Adrenal gland (tissue), 9 donors: ENCODE measurements at regions not wholly inside any gene's neighbourhood (a gene's known extent, or its start where the extent isn't known, plus 50 kb on each side); places are given as distances from the start of the nearest gene placed in this dataset.

ENCODE experiments used
- DNase-seq, 7 donors: peaks; one replicate each; pipeline ENCODE4 v3.0.0-alpha.2; 2019 to 2020
- H3K27ac ChIP-seq, 5 donors: fragments of 200-600 bp; sonication (generic) in 4 of 5; 1 replicate in 3 of 5; 2 replicates in 2 of 5; pipeline versions ENCODE4 v1.5.1 to v1.8.0; 2016 to 2020; ENCODE audit warnings: mild to moderate bottlenecking in 1 of 5
- H3K27me3 ChIP-seq: fragments of 200-600 bp; 2 replicates; pipeline ENCODE4 v1.8.0; 2021
- H3K36me3 ChIP-seq, 2 donors: fragments of 200-600 bp; replicated peaks in 1 of 2; 1 replicate in 1 of 2; 2 replicates in 1 of 2; pipeline versions ENCODE4 v1.5.1 to v1.8.0; 2018 to 2022
- H3K4me1 ChIP-seq, 2 donors: fragments of 200-600 bp; replicated peaks in 1 of 2; 1 replicate in 1 of 2; 2 replicates in 1 of 2; pipeline versions ENCODE4 v1.5.1 to v1.8.0; 2018 to 2021
- H3K4me3 ChIP-seq, 4 donors: fragments of 200-600 bp; sonication (generic) in 3 of 4; one replicate each; pipeline ENCODE4 v1.5.1; 2016 to 2018
- H3K9me3 ChIP-seq, 3 donors: fragments of 200-600 bp; sonication (generic) in 1 of 3; replicated peaks in 1 of 3; 1 replicate in 2 of 3; 2 replicates in 1 of 3; pipeline versions ENCODE4 v1.5.1 to v1.8.0; 2016 to 2021
- POLR2A ChIP-seq, 2 donors: fragments of 450-650 bp; IDR thresholded peaks; one replicate each; pipeline ENCODE4 v1.6.1; 2017; ENCODE audit warnings: antibody characterized with exemption in 2 of 2, mild to moderate bottlenecking in 2 of 2, moderate library complexity in 1 of 2
- WGBS, 4 donors: extraction: QIAGEN DNeasy Blood & Tissue Kit in 2 of 4; methylation state at CpG; one replicate each; pipeline versions ENCODE4 v1.1.5 to v1.1.7; 2013 to 2017; 5-methylcytosine and 5-hydroxymethylcytosine counted together
- intact Hi-C, 2 donors: fragments of 100-400 bp; cut with DNase I; formaldehyde crosslinking; loops; one replicate each; pipeline versions ENCODE4 v1.14.1 to v1.15.0; 2022 to 2023
- TF ChIP-seq, protein P1 (sequence below), 6 experiments: fragments of 450-650 bp in 4 of 6; fragments of 200-600 bp in 2 of 6; sonication (generic) in 1 of 6; IDR thresholded peaks; 1 replicate in 5 of 6; 2 replicates in 1 of 6; pipeline versions ENCODE4 v1.5.1 to v1.8.0; 2016 to 2021; ENCODE audit warnings: antibody characterized with exemption in 6 of 6, mild to moderate bottlenecking in 2 of 6, moderate library complexity in 1 of 6
- donor health status: healthy with polysubstance abuse.
- donor health status: Bipolar disorder and iron deficiency.
- donor health status: DM: yes; HTN: yes; CAD: no.
- donor health status: DM: no; HTN: no; CAD: no.
- donor health status: DM: no; HTN: no; CAD: no.

DNA sequence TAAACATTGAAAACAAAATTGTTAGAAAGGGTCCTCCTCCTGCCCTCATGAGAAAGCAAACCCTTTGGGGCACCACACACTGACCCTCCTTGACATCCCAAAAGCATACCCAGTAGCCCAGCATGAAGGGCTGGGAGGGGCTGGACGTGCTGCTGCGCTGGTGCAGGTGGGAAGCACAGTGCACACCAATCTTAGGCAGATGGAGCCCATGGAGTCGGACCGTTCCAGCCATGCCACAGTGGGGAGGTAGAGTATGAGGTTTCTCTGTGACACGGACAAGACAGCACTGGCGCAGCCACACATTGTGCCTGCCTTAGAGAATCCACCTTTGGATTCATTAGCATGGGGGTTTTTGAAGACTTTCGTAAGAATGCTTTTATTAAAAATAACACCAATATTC lies 544.2 kb upstream of the FRG1 start:
- no peaks in the 10 kb centered on the region for H3K4me1 ChIP-seq
- no peak overlapping the region for H3K4me3 ChIP-seq
- no peak for TF ChIP-seq POLR2A (IDR thresholded peaks at IDR 0.05)
- TF ChIP-seq, protein P1, sequence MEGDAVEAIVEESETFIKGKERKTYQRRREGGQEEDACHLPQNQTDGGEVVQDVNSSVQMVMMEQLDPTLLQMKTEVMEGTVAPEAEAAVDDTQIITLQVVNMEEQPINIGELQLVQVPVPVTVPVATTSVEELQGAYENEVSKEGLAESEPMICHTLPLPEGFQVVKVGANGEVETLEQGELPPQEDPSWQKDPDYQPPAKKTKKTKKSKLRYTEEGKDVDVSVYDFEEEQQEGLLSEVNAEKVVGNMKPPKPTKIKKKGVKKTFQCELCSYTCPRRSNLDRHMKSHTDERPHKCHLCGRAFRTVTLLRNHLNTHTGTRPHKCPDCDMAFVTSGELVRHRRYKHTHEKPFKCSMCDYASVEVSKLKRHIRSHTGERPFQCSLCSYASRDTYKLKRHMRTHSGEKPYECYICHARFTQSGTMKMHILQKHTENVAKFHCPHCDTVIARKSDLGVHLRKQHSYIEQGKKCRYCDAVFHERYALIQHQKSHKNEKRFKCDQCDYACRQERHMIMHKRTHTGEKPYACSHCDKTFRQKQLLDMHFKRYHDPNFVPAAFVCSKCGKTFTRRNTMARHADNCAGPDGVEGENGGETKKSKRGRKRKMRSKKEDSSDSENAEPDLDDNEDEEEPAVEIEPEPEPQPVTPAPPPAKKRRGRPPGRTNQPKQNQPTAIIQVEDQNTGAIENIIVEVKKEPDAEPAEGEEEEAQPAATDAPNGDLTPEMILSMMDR (IDR thresholded peaks at IDR 0.05) = no peak
- intact Hi-C loops = no loop called here
- no peak overlapping the region for H3K27ac ChIP-seq
- H3K36me3 ChIP-seq = no peaks in the 10 kb centered on the region
- H3K27me3 ChIP-seq = no peaks in the 10 kb centered on the region
- DNase-seq = no peak
- 75 to 89% (median 85%) methylated on average over 5 to 7 of the region's 7 CpGs for WGBS, 4 donors
- no peaks in the 10 kb centered on the region for H3K9me3 ChIP-seq

DNA sequence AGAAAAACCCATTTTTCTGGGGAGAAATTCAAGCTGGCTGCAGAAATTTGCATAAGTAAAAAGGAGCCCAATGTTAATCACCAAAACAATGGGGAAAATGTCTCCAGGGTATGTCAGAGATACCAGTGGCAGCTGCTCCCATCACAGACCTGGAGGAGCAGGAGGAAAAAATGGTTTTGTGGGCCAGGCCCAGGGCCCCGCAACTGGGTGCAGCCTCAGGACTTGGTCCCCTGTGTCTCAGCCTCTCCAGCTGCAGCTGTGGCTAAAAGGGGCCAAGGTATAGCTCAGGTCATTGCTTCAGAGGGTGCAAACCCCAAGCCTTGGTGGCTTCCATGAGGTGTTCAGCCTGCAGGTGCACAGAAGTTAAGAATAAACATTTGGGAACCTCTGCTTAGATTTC lies 536.4 kb upstream of the FRG1 start:
- intact Hi-C loops = no loop called here
- no peaks in the 10 kb centered on the region for H3K27me3 ChIP-seq
- H3K36me3 ChIP-seq = no peaks in the 10 kb centered on the region
- DNase-seq = no peak
- TF ChIP-seq POLR2A (IDR thresholded peaks at IDR 0.05) = no peak
- TF ChIP-seq, protein P1 (IDR thresholded peaks at IDR 0.05) = no peak
- no peaks in the 10 kb centered on the region for H3K4me1 ChIP-seq
- H3K4me3 ChIP-seq = no peak overlapping the region
- no peak overlapping the region for H3K27ac ChIP-seq
- WGBS, 4 donors = 67 to 100% (median 81%) methylated on average over 1 of the region's 1 CpG
- H3K9me3 ChIP-seq = no peaks in the 10 kb centered on the region

DNA sequence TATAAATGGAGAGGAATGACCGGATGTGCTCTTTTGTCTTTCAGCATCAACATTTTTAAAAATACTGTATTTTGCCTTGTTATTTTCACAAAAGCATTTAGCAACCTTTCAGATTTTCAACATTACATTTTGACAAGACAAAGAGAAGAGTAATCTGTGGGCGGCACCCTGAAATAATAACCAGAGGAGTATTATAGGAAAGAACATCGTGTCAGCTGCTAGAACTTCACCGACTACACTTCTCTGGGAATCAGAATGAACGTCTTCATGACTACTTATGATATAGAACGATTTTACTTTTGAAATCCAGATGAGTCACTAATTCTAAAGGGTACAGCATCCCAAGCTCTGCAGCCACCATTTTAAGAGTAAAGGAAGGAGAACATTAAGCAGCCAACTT lies 531.5 kb upstream of the FRG1 start:
- WGBS, 4 donors = 74 to 85% (median 77%) methylated on average over 6 of the region's 6 CpGs
- intact Hi-C loops = no loop called here
- DNase-seq = no peak
- Histone ChIP-seq H3K4me1 (no peaks in the 10 kb centered on the region), H3K36me3 (no peaks in the 10 kb centered on the region), H3K4me3 (no peak overlapping the region), H3K27me3 (no peaks in the 10 kb centered on the region), H3K27ac (no peak overlapping the region), H3K9me3 (no peaks in the 10 kb centered on the region)
- TF ChIP-seq POLR2A (IDR thresholded peaks at IDR 0.05) = no peak
- TF ChIP-seq, protein P1 (IDR thresholded peaks at IDR 0.05) = no peak

DNA sequence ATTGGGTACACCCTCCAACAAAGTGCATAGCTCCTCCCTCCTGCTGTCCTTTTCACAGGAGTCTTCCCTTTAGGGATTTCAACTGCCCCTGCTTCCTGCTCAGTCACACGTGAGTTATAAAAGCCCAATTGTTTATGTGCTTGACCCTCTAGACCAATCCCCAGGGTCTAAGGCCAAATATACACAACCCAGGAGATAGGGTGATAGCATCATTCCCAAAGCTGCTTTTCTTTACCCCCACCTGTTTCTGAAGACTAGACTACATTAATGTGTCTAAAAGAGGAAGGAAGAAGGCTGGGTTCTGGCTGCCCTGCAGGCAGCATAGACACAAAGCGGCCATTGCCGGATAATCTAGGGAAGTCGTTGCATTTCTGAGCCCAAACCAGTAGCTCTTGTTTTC lies 526.7 kb upstream of the FRG1 start:
- intact Hi-C loops = no loop called here
- Histone ChIP-seq H3K9me3 (no peaks in the 10 kb centered on the region), H3K4me1 (no peaks in the 10 kb centered on the region), H3K36me3 (no peaks in the 10 kb centered on the region), H3K27me3 (no peaks in the 10 kb centered on the region), H3K27ac (no peak overlapping the region), H3K4me3 (no peak overlapping the region)
- DNase-seq = no peak
- 58 to 69% (median 61%) methylated on average over 4 of the region's 4 CpGs for WGBS, 4 donors
- no peak for TF ChIP-seq POLR2A (IDR thresholded peaks at IDR 0.05)
- TF ChIP-seq, protein P1 (IDR thresholded peaks at IDR 0.05) = no peak
